ENCODE measurements at regions not wholly inside any gene's neighbourhood (a gene's known extent, or its start where the extent isn't known, plus 50 kb on each side); places are given as distances from the start of the nearest gene placed in this dataset.

DNA sequence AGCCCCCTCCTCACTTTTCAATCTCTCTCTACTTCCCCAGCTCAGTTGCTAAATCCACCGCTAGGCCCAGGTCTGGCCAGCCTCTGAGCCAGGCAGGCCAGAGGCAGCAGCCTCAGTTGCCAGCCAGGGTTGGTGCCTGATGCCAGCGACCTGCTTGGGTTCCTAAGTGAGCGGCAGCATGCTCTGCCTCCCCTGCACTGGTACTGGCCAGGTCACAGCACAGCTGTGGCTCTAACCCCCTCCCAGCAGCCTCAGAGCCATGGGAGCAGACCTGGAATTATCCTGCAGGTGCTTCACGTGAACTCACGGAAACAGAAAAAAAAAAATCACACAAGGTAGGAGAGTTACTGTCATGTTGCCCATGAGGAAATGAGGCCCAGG lies 82.5 kb upstream of the ATF3 start:
- no peak for DNase-seq (ENCODE audit: low read depth)

DNA sequence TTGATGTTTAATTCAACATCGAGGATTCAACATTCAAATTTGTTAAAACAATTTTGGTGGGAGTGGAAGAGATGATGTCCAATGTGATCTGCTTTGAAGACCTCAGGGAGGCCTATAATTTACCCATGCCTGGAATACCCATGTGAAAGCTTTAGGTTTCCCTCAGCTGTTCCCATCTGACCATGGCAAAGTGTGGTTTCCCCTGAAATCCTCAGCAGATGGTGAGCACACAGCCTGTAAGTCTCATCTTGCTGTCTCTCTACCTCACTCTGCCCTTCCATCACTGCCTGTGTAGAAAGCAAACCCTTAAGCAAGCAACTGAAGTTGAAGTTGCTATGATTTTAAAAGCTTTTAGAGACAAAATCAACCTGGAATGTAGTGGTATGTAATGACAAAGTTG lies 80.1 kb upstream of the ATF3 start:
- DNase-seq (ENCODE audit: low read depth): no peak

DNA sequence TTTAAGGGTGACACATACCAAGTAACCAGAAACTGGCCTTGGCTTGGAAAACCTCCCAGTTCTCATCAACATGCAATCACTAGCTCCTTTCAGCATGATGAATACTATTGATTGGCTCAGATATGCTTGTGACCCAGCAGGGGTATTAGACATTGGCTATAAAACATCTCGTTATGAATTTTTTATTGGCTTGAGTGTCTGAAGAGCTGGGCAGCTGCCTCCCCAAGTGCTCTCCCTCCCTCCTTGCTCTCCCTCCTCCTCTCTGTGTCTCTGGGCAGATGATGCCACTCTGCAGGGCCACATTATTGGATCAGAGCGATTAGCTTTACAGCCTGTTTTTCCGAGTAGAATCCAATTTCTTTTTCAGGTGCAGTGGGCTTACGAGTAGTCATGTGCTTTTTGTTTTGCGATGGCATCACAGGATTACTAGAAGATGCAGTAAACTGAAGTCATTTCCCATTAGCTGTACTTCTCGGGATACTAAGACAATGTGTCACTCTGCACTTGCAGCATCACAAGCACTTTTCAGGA lies 79.3 kb upstream of the ATF3 start:
- no peak for DNase-seq (ENCODE audit: low read depth)

- DNase-seq (ENCODE audit: low read depth): no peak
These were observed 77.3 kb upstream of the ATF3 start for GRCh38 chr1:212531267-212531666.

DNA sequence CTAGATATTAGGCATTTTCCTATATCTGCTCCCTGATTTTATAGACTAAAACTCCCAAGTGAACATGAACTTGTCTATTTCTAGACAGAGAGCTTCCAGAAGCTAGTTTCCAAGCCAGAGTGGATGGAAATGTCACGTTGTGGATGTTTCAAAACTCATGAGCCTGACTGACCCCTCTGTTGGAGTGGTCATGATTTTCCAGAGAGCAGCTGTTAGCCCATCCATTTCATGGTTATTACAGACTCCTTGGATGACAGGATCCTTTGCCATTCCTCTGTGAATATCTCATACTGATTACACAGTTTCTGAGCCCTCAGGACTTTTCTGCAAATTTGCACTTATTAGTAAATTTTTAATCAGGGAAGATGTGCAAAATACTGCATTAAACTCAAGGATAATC lies 76.8 kb upstream of the ATF3 start:
- no peak for DNase-seq (ENCODE audit: low read depth)

DNA sequence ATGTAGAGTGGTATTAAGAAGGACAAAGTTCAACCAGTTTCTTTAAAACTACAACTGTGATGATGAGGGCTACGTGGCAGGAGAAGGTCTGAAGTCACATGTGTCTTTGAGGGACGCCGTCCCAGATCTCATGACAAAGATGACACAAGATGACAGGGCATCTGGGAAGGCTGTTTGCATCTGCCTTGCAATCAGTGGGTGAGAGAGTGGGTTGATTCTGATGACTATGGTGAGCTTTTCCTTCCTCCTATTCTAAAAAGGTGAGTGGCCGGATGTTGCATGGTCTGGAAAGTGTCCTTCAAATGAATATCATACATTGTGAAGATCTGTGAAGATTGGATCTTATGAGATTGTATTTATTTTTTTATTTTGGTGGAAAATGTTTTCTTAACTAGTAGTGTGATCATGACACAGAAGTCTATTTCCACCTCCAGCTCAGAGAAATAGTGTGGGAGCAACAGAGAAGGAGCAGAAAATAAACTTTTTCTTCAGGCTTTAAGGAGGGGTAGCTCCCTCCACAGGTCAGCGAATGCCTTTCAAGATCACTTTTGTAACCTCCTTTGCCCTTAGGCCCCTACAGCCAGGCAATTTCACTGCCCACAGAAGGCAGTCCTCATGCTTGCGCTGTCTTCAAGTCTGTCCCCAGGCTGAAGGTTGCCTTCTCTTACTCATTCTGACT lies 76.0 kb upstream of the ATF3 start:
- no peak for DNase-seq (ENCODE audit: low read depth)

DNA sequence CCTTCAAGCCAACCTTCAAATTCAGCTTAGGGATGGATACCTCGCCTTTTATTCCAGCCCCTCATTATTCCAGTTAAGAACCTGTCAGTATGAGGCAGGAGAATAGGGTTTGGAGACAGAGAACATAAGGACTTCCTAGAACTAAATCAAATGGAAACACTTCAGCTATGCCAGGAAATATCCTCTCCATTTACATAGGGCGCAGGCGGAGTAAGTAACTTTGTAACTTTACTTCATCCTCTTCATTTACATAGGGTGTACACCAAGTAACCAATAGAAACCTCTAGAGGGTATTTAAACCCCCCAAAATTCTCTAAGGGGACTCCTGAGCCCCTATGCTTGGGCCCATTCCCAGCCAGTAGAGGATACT lies 75.4 kb upstream of the ATF3 start:
- no peak for DNase-seq (ENCODE audit: low read depth)

- no peak for DNase-seq (ENCODE audit: low read depth)
These were observed 72.0 kb upstream of the ATF3 start for GRCh38 chr1:212536586-212536985.

DNA sequence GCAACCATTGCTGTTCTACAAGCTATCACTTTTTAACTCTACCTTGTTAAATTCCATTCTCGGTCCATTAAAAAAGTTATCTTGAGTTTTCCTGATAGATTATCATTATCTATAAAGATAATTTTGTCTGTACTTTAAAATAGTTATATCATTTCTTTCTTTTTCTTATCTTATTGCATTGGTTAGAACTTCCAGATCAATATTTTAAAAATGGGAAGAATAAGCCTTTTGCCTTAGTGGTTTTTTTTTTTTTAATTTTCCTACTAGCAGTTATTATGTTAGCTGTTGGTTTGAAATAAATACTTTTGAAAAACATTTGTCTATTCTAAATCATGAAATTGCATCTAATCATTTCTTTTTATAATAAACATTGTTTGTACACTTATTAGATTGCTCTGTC lies 71.0 kb upstream of the ATF3 start:
- DNase-seq (ENCODE audit: low read depth): no peak

DNA sequence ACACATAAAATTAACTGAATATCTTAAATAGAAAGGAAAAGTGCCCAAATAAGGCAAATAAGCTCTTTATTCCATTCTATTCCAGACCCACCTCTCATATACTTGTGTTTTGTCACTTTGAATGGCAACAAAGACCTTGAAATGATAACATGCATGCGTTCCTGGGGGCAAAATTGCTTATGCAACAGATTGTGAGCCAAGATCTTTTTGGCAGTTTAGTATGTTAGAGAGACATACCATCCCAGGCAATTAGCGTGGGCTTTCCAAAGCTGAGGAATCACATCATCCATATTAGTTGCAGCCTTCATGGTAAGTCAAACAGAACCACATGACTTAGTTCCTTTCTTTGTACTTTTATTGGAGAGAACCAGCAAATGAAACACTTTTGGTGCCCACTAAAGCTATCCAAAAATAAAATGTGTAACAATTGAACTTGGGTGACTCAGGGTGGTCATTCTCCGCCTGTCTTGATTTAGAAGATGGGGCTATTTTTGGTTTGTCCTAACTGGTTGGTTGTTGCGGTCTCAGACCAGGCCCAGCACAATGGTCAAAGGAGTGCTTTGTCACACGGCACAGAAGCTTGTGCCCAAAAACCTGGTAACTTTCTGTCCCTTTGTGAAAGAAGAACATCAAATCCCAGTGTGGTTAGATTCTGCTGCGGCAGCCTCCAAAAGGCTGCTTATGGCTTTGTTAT lies 68.7 kb upstream of the ATF3 start:
- no peak for DNase-seq (ENCODE audit: low read depth)

- DNase-seq (ENCODE audit: low read depth): no peak
These were observed 65.8 kb upstream of the ATF3 start for GRCh38 chr1:212542761-212543187.

GRCh38 chr1:212544110-212544509 lies 64.5 kb upstream of the ATF3 start:
- DNase-seq (ENCODE audit: low read depth): no peak

GRCh38 chr1:212545941-212546635 lies 62.5 kb upstream of the ATF3 start:
- no peak for DNase-seq (ENCODE audit: low read depth)

- DNase-seq (ENCODE audit: low read depth): no peak
These were observed 59.0 kb upstream of the ATF3 start for GRCh38 chr1:212549503-212550017.

DNA sequence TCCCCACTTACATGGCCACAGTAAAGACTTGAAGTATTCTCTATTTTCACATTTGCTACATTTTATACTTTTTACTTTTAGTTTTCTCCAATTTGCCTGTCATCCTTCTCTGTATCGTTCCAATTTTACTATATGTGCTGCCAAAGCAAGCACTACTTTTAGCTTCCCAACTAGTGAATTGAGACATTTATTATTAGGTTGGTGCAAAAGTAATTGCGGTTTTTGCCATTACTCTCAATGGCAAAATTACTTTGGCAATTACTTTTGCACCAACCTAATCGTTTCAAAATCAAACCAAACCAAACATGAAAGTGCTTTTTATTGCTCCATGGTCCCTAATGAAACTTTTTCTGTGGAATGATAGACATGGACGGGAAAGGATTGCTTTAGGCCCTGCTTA lies 56.6 kb upstream of the ATF3 start:
- DNase-seq (ENCODE audit: low read depth): no peak

DNA sequence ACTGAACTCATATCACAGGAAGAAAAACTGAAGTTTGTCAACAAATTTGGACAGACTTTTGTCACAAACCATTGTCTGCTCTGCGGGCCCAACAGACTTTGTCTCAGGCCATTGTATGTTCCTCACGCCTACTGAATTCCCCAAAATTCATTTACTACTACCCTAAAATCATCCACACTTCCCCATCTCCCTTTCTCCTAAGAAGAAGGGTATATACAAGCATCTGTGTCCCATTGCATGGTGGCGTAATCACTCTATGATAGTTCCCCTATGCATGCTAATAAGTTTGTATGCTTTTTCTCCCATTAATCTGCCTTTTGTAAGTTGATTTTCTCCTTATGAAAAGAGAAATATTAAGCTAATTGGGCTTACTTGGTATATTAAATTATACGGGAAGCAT lies 54.9 kb upstream of the ATF3 start:
- DNase-seq (ENCODE audit: low read depth): no peak

- no peak for DNase-seq (ENCODE audit: low read depth)
These were observed 54.2 kb upstream of the ATF3 start for GRCh38 chr1:212554401-212554800.

GRCh38 chr1:212555426-212555825 lies 53.1 kb upstream of the ATF3 start:
- no peak for DNase-seq (ENCODE audit: low read depth)

DNA sequence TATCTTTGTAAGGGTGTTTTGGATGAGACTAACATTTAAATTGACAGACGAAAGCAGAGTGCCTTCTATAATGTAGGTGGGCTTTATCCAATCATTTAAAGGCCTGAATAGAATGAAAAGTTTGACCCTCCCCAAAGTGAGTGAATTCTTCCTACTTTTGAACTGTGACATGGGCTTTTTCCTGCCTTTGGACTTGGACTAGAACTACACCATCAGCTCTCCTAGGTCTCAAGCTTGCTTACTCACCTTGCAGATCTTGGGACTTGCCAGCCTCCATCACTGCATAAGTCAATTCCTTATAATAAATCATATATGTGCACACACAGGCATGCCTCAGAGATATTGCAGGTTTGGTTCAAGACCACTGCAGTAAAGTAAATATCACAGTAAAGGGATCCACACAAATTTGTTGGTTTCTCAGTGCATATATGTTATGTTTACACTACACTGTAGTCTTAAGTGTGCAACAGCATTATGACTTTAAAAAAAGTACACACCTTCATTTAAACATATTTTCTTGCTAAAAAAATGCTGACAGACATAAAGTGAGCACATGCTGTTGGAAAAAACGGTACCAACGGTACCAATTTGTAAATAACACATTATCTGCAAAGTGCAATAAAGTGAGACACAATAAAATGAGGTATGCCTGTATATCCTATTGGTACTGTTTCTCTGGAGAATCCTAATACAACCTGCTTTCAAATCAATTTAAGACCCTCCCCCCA lies 51.6 kb upstream of the ATF3 start:
- no peak for DNase-seq (ENCODE audit: low read depth)

- no peak for DNase-seq (ENCODE audit: low read depth)
These were observed 50.5 kb upstream of the ATF3 start for GRCh38 chr1:212557739-212558692.

All from stimulated activated CD8-positive, alpha-beta memory T cell treated with anti-CD3 and anti-CD28 coated beads, Interleukin-12 subunit alpha, Interleukin-12 subunit beta, amount 100 ng/mL, for 4 hours (primary cell).